Endothelial cell of umbilical vein (primary cell): ENCODE measurements at regions not wholly inside any gene's neighbourhood (a gene's known extent, or its start where the extent isn't known, plus 50 kb on each side); places are given as distances from the start of the nearest gene placed in this dataset.

Experiments
- CTCF ChIP-seq, 2 donors: IDR thresholded peaks; 1 replicate in 1 of 2; 2 replicates in 1 of 2; pipeline ENCODE4 v1.5.1; 2011; ENCODE audit warnings: low read length in 2 of 2, mild to moderate bottlenecking in 2 of 2, moderate library complexity in 2 of 2, control low read depth in 1 of 2, inconsistent platforms in 1 of 2, low read depth in 1 of 2; ENCODE audit not compliant: insufficient read depth in 1 of 2; ENCODE audit errors: extremely low read depth in 1 of 2
- EZH2 ChIP-seq: IDR thresholded peaks from 2 replicates; pipeline ENCODE4 v1.6.1; 2012; ENCODE audit warnings: borderline replicate concordance, low read depth, mild to moderate bottlenecking, moderate library complexity, low read length, inconsistent platforms; ENCODE audit not compliant: severe bottlenecking
- FOS ChIP-seq: IDR thresholded peaks from 2 replicates; pipeline ENCODE4 v1.6.1; 2011; ENCODE audit warnings: mild to moderate bottlenecking, low read length, moderate library complexity, borderline replicate concordance; ENCODE audit not compliant: insufficient read depth
- JUN ChIP-seq: IDR thresholded peaks from 2 replicates; pipeline ENCODE4 v1.6.1; 2011; ENCODE audit warnings: borderline replicate concordance, low read depth; ENCODE audit not compliant: insufficient read length, insufficient read depth
- POLR2A ChIP-seq: IDR thresholded peaks from 2 replicates; pipeline ENCODE4 v1.6.1; 2012; ENCODE audit warnings: low read depth, mild to moderate bottlenecking, control low read depth, low read length
- POLR2AphosphoS5 ChIP-seq: IDR thresholded peaks from 2 replicates; pipeline ENCODE4 v1.6.1; 2012; ENCODE audit warnings: low read depth, mild to moderate bottlenecking, control low read depth, low read length, moderate library complexity; ENCODE audit not compliant: insufficient read depth

GRCh38 chr2:217031445-217031844 is 171.6 kb upstream of the TNP1 start:
- TF ChIP-seq CTCF (IDR thresholded peaks at IDR 0.05; ENCODE audit: extremely low read depth in 1 of 2, insufficient read depth in 1 of 2, low read depth in 1 of 2, low read length in 2 of 2) (no peak), POLR2A (no peak), JUN (no peak), FOS (no peak), EZH2 (no peak), POLR2AphosphoS5 (no peak)
